GM21723 (cell line): ENCODE measurements at regions not wholly inside any gene's neighbourhood (a gene's known extent, or its start where the extent isn't known, plus 50 kb on each side); places are given as distances from the start of the nearest gene placed in this dataset.

Source experiments
- ATAC-seq: cut with Tn5 transposase; IDR thresholded peaks from one replicate; pipeline ENCODE4 v1.9.1; 2021; ENCODE audit warnings: mild to moderate bottlenecking, moderate library complexity; ENCODE audit not compliant: unreplicated experiment

GRCh38 chr6:133630651-133631050, 258.3 kb upstream of the TCF21 start:
- no peak for ATAC-seq

GRCh38 chr6:133631421-133631820, 257.5 kb upstream of the TCF21 start:
- no peak for ATAC-seq

DNA sequence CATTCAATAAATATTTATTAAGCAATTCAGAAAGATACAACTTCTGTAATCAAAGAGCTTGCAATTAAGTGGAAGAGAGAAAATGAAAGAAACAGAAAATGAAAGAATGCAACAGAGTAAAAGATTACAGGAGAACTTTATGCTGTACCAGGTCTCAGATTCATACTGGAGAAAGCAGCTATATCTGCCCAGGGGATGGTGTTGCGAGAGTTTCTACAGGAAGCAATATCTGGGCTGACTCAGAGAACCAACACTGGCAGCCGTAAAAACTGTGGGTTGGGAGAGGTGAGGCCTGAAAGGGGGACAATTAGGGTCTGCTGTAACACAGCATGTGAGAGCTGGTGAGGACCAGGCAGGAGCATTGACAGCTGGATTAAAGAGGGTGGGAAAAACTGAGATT, 256.7 kb upstream of the TCF21 start:
- ATAC-seq, result no peak

- no peak for ATAC-seq
Observed at GRCh38 chr6:133632906-133633305, 256.0 kb upstream of the TCF21 start.

GRCh38 chr6:133634474-133634873, 254.4 kb upstream of the TCF21 start:
- ATAC-seq, result no peak

DNA sequence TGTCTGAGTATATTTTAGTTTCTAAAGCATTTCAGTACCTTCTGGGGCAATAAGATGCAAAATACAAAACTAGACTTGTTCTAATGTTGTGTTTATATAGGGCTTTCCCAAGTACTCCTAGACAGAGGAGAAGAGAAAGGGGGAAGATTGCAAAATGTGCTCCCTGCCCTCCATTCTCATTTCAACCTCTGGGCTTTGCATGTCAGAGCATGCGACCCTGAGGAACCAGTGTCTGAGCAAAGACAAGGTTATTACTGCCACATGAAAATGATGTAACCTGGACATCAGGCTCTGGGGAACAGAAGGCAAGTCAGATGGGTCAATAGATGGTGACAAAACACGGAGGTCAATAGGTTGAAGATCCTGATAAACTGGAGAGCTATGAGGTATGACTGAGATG, 253.5 kb upstream of the TCF21 start:
- no peak for ATAC-seq

- ATAC-seq, result no peak
Observed at GRCh38 chr6:133637436-133637835, 251.5 kb upstream of the TCF21 start.

- ATAC-seq, result no peak
Observed at GRCh38 chr6:133637874-133638273, 251.0 kb upstream of the TCF21 start.

- no peak for ATAC-seq
Observed at GRCh38 chr6:133641104-133641503, 247.8 kb upstream of the TCF21 start.

- no peak for ATAC-seq
Observed at GRCh38 chr6:133644548-133644891, 244.4 kb upstream of the TCF21 start.

DNA sequence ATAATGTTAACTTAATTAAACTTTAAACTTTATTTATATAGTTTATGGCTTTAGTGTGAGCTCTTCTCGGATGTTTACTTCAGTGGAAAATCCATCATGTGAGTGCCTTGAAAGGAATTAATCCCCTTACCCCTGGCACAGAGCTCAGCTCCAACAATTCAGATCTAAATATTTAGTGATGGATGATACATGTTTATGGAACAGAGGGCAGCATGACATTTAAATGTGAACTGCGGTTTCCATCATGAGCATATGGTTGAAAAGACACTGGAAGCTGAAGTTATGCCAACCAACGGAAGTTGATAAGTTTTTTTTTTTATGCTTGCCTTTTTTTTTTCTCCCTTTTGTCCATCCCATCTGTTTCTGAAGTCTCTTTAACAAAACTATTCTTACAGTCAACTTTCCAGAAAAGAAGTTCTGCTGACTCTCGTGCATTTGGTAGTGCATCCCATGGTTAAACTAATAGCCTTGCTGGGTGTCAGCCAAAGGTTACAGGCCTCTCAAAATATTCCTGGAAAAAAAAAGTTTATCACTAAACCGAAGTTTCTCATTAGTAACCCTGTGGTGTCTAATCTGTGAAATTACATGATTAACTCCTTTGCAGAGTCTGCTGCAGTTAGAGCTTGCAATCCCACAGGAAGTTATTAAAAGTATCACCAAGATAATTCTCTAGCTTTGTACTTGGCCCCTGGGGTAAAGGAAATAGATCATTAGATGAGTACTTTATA, 243.9 kb upstream of the TCF21 start:
- ATAC-seq, result no peak

- no peak for ATAC-seq
Observed at GRCh38 chr6:133645966-133646740, 242.8 kb upstream of the TCF21 start.

GRCh38 chr6:133648581-133648980, 240.3 kb upstream of the TCF21 start:
- ATAC-seq, result no peak

GRCh38 chr6:133671376-133671775, 217.5 kb upstream of the TCF21 start:
- ATAC-seq, result no peak

DNA sequence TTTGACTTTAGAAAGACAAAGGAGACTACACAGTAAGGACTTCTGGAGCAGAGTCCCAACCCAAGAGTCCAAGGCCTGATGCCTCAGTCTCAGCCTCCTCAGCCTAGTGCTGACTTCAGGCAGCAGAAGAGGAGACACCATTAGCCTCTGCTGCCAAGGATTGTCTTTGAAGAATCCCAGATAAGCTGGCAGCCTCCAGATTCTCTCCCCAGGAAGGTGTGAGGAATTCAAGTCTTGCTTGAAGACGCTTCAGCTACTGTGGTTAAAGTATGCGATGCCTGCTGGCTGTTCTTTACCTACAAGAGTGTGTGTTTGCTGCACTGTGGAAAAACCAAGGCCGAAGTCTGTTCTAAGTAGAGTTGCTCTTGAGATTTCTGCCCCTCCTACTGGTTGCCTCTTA, 215.9 kb upstream of the TCF21 start:
- no peak for ATAC-seq

- ATAC-seq, result no peak
Observed at GRCh38 chr6:133674661-133675060, 214.3 kb upstream of the TCF21 start.

DNA sequence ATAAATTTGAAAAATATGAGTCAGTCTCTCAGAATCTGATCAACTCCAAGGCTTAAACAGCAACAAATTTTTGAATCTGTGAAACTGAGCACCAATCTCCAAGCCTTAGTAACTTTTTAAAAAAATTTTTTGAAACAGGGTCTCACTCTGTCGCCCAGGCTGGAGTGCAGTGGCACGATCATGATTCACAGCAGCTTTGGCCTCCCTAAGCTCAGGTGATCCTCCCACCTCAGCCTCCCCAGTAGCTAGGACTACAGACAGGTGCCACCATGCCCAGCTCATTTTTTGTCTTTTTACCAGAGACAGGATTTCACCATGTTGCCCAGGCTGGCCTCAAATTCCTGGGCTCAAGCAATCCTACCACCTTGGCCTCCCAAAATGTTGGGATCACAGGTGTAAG, 207.9 kb upstream of the TCF21 start:
- ATAC-seq, result no peak

- no peak for ATAC-seq
Observed at GRCh38 chr6:133681891-133682290, 207.0 kb upstream of the TCF21 start.

DNA sequence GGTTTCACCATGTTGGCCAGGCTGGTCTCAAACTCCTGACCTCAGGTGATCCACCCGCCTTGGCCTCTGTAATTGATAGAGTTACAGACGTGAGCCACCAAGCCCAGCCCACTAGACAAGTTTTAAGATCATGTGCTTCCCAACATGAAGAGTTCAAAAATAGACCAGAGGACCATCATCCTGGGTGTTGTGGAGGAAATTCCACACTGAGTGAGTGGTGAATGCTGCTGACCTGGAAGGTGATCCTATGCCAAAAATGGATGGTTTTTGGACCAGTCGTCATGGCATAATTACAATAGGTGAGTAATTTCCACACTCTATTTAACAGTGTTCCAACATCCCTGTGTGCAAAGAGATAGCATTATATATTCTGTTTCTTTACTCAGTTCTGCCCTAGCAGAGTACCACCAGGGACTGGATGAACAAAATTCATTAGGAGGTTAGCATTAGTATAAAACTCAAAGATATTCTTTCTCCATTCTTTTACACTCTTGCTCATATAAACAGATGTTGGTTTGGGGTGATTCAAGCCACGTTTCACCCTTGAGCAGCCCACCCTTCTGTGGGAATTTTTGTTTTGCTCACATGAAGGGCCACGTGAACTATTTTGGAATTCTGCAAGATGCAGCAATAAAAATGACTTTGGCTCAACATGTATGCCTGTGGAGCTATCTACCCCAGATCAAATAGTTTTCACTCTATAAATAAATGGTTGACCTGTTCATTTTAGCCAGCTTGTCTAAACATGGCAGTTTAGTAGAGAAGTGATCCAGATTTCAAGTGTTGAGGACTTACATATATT, 206.2 kb upstream of the TCF21 start:
- ATAC-seq, result no peak

- ATAC-seq, result no peak
Observed at GRCh38 chr6:133683308-133683580, 205.7 kb upstream of the TCF21 start.

GRCh38 chr6:133683606-133684005, 205.3 kb upstream of the TCF21 start:
- ATAC-seq, result no peak
